MM.1S (cell line): ENCODE measurements at regions not wholly inside any gene's neighbourhood (a gene's known extent, or its start where the extent isn't known, plus 50 kb on each side); places are given as distances from the start of the nearest gene placed in this dataset.

ENCODE experiments used
- DNase-seq: peaks from one replicate; pipeline ENCODE4 v3.0.0-alpha.2; 2015
- H2AFZ ChIP-seq: fragments of 300-600 bp; sonication (generic); 2 replicates; pipeline ENCODE4 v1.6.0; 2016; ENCODE audit warnings: antibody characterized with exemption, low read length
- H3F3A ChIP-seq: fragments of 300-600 bp; sonication (generic); 2 replicates; pipeline ENCODE4 v1.6.1; 2016; ENCODE audit warnings: mild to moderate bottlenecking, antibody characterized with exemption, low read length, moderate library complexity, mixed read lengths; ENCODE audit not compliant: insufficient read depth
- H3K27ac ChIP-seq: fragments of 300-600 bp; sonication (generic); 2 replicates; pipeline ENCODE4 v1.5.1; 2016; ENCODE audit warnings: mild to moderate bottlenecking, low read length
- H3K27me3 ChIP-seq: fragments of 300-600 bp; sonication (generic); replicated peaks from 2 replicates; pipeline ENCODE4 v1.6.0; 2016; ENCODE audit warnings: low read length; ENCODE audit not compliant: insufficient read depth
- H3K36me3 ChIP-seq: fragments of 300-600 bp; sonication (generic); replicated peaks from 2 replicates; pipeline ENCODE4 v1.6.1; 2016; ENCODE audit warnings: mild to moderate bottlenecking, low read length, mixed read lengths; ENCODE audit not compliant: insufficient read depth
- H3K4me1 ChIP-seq: fragments of 300-600 bp; sonication (generic); 2 replicates; pipeline ENCODE4 v1.6.1; 2016; ENCODE audit warnings: low read length, mixed read lengths
- H3K4me2 ChIP-seq: fragments of 300-600 bp; sonication (generic); 2 replicates; pipeline ENCODE4 v1.6.0; 2016; ENCODE audit warnings: low read depth, low read length
- H3K4me3 ChIP-seq: fragments of 300-600 bp; sonication (generic); 2 replicates; pipeline ENCODE4 v1.5.1; 2016; ENCODE audit warnings: low read length, mixed read lengths
- H3K79me2 ChIP-seq: fragments of 300-600 bp; sonication (generic); 2 replicates; pipeline ENCODE4 v1.6.1; 2016; ENCODE audit warnings: mixed run types, low read length, mixed read lengths
- H3K9ac ChIP-seq: fragments of 300-600 bp; sonication (generic); 2 replicates; pipeline ENCODE4 v1.6.1; 2016; ENCODE audit warnings: low read length, mixed read lengths
- H3K9me2 ChIP-seq: fragments of 300-600 bp; sonication (generic); replicated peaks from 2 replicates; pipeline ENCODE4 v1.6.1; 2016; ENCODE audit warnings: mild to moderate bottlenecking, low read length, mixed read lengths; ENCODE audit not compliant: insufficient read depth
- H3K9me3 ChIP-seq: fragments of 300-600 bp; sonication (generic); replicated peaks from 2 replicates; pipeline ENCODE4 v1.6.1; 2016; ENCODE audit warnings: mild to moderate bottlenecking, low read length, mixed read lengths; ENCODE audit not compliant: insufficient read depth
- H4K20me1 ChIP-seq: fragments of 300-600 bp; sonication (generic); 2 replicates; pipeline ENCODE4 v1.6.1; 2016; ENCODE audit warnings: mild to moderate bottlenecking, low read length, moderate library complexity, mixed read lengths; ENCODE audit not compliant: insufficient read depth
- CTCF ChIP-seq: fragments of 300-600 bp; sonication (generic); IDR thresholded peaks from 2 replicates; pipeline ENCODE4 v1.5.1; 2016; ENCODE audit warnings: antibody characterized with exemption, low read length, mixed read lengths
- EZH2 ChIP-seq: fragments of 300-600 bp; sonication (generic); optimal IDR thresholded peaks from 2 replicates; pipeline ENCODE3; 2017; ENCODE audit warnings: low read depth, mild to moderate bottlenecking, antibody characterized with exemption, low read length, mixed read lengths
- EZH2phosphoT487 ChIP-seq: fragments of 300-600 bp; sonication (generic); IDR thresholded peaks from 2 replicates; pipeline ENCODE4 v1.6.1; 2018; ENCODE audit warnings: antibody characterized with exemption, low read length

- H2AFZ ChIP-seq: no peak overlapping the region
- no peak overlapping the region for H3K4me2 ChIP-seq
- no peak for TF ChIP-seq CTCF
- no peaks in the 10 kb centered on the region for H3F3A ChIP-seq
- no peaks in the 10 kb centered on the region for H4K20me1 ChIP-seq
- H3K27me3 ChIP-seq: peaks cover 73% of the 10 kb centered on the region
- H3K9me3 ChIP-seq: no peaks in the 10 kb centered on the region
- no peak overlapping the region for H3K27ac ChIP-seq
- no peaks in the 10 kb centered on the region for H3K4me1 ChIP-seq
- H3K36me3 ChIP-seq: no peaks in the 10 kb centered on the region
- no peak overlapping the region for H3K4me3 ChIP-seq
- H3K79me2 ChIP-seq: no peaks in the 10 kb centered on the region
- DNase-seq: no peak
- no peak overlapping the region for H3K9ac ChIP-seq
- no peaks in the 10 kb centered on the region for H3K9me2 ChIP-seq
Measured at GRCh38 chr1:30138891-30139290, 584.5 kb downstream of the MATN1 start.

GRCh38 chr1:30137001-30137400 is 586.4 kb downstream of the MATN1 start:
- Histone ChIP-seq H4K20me1 (no peaks in the 10 kb centered on the region), H3K9me2 (no peaks in the 10 kb centered on the region), H3K9me3 (no peaks in the 10 kb centered on the region), H3F3A (no peaks in the 10 kb centered on the region), H3K4me2 (no peak overlapping the region), H3K9ac (no peak overlapping the region), H3K4me3 (no peak overlapping the region), H2AFZ (no peak overlapping the region), H3K79me2 (no peaks in the 10 kb centered on the region), H3K36me3 (no peaks in the 10 kb centered on the region), H3K27ac (no peak overlapping the region), H3K4me1 (no peaks in the 10 kb centered on the region), H3K27me3 (peaks cover 89% of the 10 kb centered on the region)
- no peak for DNase-seq
- TF ChIP-seq EZH2phosphoT487: no peak
- TF ChIP-seq CTCF: no peak
- TF ChIP-seq EZH2: no peak

GRCh38 chr1:30135698-30136097 is 587.7 kb downstream of the MATN1 start:
- Histone ChIP-seq H2AFZ (no peak overlapping the region), H3K4me1 (no peaks in the 10 kb centered on the region), H3K27me3 (peaks cover 87% of the 10 kb centered on the region), H3K4me2 (no peak overlapping the region), H3K36me3 (no peaks in the 10 kb centered on the region), H3K9me3 (no peaks in the 10 kb centered on the region), H3K79me2 (no peaks in the 10 kb centered on the region), H4K20me1 (no peaks in the 10 kb centered on the region), H3F3A (no peaks in the 10 kb centered on the region), H3K9me2 (no peaks in the 10 kb centered on the region), H3K9ac (no peak overlapping the region), H3K27ac (no peak overlapping the region), H3K4me3 (no peak overlapping the region)
- DNase-seq: no peak
- TF ChIP-seq EZH2phosphoT487 (no peak), CTCF (no peak), EZH2 (no peak)
